ENCODE measurements at regions not wholly inside any gene's neighbourhood (a gene's known extent, or its start where the extent isn't known, plus 50 kb on each side); places are given as distances from the start of the nearest gene placed in this dataset.

DNA sequence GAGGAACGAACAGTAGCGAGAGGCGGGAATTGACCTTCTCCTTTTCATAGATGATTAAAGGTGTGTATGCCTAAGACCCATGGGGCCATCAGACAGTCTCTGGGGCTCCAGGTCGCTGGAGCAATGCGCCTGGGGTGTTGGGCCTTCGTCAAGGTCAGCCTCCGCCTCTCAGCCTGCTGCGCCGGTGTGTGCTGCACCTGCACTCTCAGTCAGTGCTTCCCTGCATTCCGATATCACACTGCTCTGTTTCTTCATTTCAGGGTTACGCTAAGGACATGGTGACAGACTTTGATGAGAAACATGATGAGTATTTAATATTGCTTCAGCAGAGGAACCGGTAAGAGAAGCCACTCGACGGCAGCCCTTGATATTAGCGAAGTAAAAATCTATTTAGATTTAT lies 68.2 kb downstream of the KATNIP start:
- no peak overlapping the region for H3K4me3 ChIP-seq (ENCODE audit: low read depth, low read length)
- DNase-seq (ENCODE audit: low read depth) = no peak
- in situ Hi-C loops (cut with HindIII; ENCODE audit: low sequenced_read_pairs) = no loop called here
- TF ChIP-seq, protein P1, sequence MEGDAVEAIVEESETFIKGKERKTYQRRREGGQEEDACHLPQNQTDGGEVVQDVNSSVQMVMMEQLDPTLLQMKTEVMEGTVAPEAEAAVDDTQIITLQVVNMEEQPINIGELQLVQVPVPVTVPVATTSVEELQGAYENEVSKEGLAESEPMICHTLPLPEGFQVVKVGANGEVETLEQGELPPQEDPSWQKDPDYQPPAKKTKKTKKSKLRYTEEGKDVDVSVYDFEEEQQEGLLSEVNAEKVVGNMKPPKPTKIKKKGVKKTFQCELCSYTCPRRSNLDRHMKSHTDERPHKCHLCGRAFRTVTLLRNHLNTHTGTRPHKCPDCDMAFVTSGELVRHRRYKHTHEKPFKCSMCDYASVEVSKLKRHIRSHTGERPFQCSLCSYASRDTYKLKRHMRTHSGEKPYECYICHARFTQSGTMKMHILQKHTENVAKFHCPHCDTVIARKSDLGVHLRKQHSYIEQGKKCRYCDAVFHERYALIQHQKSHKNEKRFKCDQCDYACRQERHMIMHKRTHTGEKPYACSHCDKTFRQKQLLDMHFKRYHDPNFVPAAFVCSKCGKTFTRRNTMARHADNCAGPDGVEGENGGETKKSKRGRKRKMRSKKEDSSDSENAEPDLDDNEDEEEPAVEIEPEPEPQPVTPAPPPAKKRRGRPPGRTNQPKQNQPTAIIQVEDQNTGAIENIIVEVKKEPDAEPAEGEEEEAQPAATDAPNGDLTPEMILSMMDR (IDR thresholded peaks at IDR 0.05; ENCODE audit: low read depth, low read length, missing control alignments) = no peak

DNA sequence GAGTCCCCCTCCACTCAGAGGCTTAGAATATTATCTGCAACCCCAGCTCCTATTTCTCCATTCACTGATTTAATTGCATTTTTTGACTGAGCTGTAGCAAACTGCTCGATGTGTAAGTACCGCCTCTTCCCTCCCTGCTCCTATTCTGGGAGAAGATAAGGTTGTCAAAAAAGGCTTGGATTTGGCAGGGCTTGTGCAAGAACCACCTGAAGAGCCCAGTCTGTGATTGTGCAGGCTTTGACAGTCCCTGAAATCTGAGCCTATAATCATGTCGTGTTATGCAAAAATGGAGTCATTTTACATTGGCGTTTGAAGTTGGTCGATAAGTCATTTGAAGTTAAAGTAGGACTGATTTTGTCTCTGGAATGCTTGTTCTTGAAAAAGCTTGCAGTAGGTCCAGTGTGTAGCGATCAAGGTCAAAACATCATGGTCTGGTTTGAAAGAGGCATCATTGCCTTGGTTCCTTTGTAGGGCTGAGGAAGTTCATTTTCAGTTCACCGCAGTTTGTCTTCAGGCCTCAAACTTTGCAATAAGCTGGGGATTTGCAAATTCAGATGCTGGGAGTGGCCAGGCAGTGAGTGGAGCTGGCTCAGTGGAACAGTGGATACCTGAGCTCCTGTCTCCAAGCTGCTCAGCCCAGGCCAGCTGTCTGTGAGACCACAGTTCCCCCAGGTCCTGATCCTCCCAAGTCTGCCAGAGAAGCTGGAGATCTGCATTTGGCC lies 68.8 kb downstream of the KATNIP start:
- no peak overlapping the region for H3K4me3 ChIP-seq (ENCODE audit: low read depth, low read length)
- DNase-seq (ENCODE audit: low read depth) = no peak
- TF ChIP-seq, protein P1 (IDR thresholded peaks at IDR 0.05; ENCODE audit: low read depth, low read length, missing control alignments) = no peak
- in situ Hi-C loops (cut with HindIII; ENCODE audit: low sequenced_read_pairs) = no loop called here

DNA sequence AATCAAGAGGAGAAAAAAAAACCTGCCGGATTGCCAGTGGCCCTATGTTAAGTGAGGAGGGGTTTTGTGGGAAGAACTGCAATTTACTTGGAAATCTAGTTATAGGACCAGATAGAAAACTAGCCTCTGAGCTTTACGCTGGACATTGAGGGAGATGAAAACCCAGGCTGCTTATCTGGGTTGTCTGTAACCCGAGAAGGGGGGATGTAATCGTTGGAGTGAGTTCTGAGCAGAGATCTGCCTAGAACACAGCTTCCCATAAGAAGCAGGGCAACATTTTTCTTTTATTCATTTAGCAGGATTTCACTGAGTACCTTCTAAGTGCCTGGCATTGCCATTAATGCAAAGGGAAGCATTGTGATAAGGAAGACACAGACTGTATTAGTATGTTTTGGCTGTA lies 70.6 kb downstream of the KATNIP start:
- in situ Hi-C loops (cut with HindIII; ENCODE audit: low sequenced_read_pairs) = no loop called here
- no peak overlapping the region for H3K4me3 ChIP-seq (ENCODE audit: low read depth, low read length)
- DNase-seq (ENCODE audit: low read depth) = no peak
- TF ChIP-seq, protein P1 (IDR thresholded peaks at IDR 0.05; ENCODE audit: low read depth, low read length, missing control alignments) = no peak

DNA sequence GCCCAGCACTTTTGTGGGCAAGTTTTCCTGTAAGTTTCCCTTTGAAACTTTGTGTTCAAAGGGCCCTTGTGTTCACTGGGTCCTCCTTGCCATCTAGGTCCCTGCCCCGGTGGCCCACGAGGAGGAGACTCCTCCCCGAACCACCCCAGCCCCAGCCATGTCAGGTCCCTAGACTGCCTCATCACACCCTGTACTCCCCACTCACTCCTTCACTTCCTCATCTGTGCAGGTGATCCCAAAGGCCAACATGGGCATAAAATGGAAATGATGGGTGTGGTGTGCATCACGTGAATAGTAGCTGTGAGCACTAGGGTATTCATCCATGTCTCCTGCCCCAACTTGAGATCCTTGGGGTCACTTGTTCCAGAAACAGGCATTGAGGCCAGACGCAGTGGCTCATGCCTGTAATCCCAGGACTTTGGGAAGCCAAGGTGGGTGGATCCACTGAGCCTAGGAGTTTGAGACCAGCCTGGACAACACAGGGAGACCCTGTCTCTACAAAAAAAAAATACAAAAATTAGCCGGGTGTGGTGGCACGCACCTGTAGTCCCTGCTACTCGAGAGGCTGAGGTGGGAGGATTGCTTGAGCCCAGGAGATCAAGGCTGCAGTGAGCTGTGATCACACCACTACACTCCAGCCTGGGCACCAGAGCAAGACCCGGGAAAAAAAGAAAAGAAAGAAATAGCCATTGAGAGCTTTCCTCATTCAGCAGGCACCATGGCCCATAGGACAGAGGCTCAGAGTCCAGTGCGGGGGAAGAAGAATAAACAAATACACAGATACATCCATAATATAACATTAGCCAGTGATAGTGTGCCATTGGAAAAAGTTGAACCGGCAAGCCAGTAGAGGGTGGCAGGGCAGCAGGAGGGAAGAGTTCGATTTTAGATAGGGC lies 74.5 kb downstream of the KATNIP start:
- no peak for DNase-seq (ENCODE audit: low read depth)
- no peak overlapping the region for H3K4me3 ChIP-seq (ENCODE audit: low read depth, low read length)
- in situ Hi-C loops (cut with HindIII; ENCODE audit: low sequenced_read_pairs) = no loop called here
- TF ChIP-seq, protein P1 (IDR thresholded peaks at IDR 0.05; ENCODE audit: low read depth, low read length, missing control alignments) = no peak

DNA sequence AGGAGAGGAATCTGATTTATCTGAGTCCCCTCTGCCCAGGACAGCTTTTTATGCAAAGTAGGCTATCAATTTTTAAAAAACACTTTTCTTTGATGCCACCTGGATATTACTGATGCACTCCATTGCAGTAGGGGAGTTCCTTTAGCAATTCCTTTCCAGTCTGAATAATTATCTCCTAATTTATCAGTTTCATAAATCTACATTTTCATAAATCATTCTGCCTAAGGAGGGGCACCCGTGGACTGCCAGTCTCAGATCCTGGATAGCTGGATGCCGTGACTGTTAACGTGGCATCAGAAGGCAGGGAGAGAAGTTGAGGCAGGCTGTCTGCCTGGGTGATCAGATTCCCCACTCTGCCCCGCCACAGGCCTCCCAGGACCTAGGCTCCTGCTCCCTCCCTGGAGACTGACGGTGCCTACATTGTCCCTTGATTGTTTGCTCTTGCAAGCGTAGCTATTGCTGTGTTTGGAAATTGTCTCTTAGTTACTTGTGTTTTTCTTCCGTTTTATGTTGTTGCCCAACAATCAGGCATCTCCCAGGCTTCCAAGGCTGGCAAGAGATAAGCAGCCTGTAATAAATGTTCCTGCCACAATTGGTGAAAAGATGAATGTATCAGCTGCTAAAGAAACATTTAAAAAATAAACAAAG lies 75.2 kb downstream of the KATNIP start:
- no peak for DNase-seq (ENCODE audit: low read depth)
- TF ChIP-seq, protein P1 (IDR thresholded peaks at IDR 0.05; ENCODE audit: low read depth, low read length, missing control alignments) = no peak
- no peak overlapping the region for H3K4me3 ChIP-seq (ENCODE audit: low read depth, low read length)
- in situ Hi-C loops (cut with HindIII; ENCODE audit: low sequenced_read_pairs) = no loop called here

DNA sequence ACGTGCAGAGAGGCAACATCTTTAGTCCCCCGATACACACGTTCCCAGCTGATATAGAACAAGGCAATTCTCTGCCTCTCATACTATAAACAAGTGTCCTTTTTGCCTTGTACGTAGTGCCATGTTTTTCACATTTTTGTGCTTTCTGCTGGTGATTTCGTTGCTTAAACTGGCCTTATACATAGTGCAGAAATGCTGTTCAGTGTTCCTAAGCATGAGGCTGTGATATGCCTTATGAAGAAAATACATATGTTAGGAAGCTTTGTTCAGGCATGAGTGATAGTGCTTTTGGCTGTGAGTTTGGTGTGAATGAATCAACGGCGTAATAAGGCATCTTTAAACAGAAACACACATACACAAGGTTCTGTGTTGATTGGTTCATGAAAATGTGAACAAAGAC lies 77.2 kb downstream of the KATNIP start:
- TF ChIP-seq, protein P1 (IDR thresholded peaks at IDR 0.05; ENCODE audit: low read depth, low read length, missing control alignments) = no peak
- in situ Hi-C loops (cut with HindIII; ENCODE audit: low sequenced_read_pairs) = no loop called here

More for the DNA sequence above, 77.2 kb downstream of the KATNIP start:
- DNase-seq (ENCODE audit: low read depth) = no peak
- H3K4me3 ChIP-seq (ENCODE audit: low read depth, low read length) = no peak overlapping the region
